ENCODE measurements at regions not wholly inside any gene's neighbourhood (a gene's known extent, or its start where the extent isn't known, plus 50 kb on each side); places are given as distances from the start of the nearest gene placed in this dataset.

GRCh38 chr20:7025635-7026034, 258.1 kb downstream of the BMP2 start:
- Histone ChIP-seq H2AK9ac (replicated peaks; ENCODE audit: low read depth, low read length, poor library complexity) (no peak overlapping the region), H3K4me1 (ENCODE audit: control insufficient read depth, insufficient read depth, low read length) (no peaks in the 10 kb centered on the region), H2AK5ac (ENCODE audit: low read depth, low read length) (no peak overlapping the region), H2BK120ac (ENCODE audit: low read depth, low read length) (no peak overlapping the region), H3K9ac (ENCODE audit: low read depth, low read length) (no peak overlapping the region), H3K4ac (ENCODE audit: low read depth, low read length) (no peak overlapping the region), H2AFZ (replicated peaks; ENCODE audit: low read length, poor library complexity) (no peak overlapping the region), H3K18ac (ENCODE audit: low read depth, low read length) (no peak overlapping the region), H3K4me2 (ENCODE audit: low read depth, low read length) (no peak overlapping the region), H2BK15ac (ENCODE audit: low read depth, low read length) (no peak overlapping the region), H3K14ac (replicated peaks; ENCODE audit: low read depth, low read length) (no peak overlapping the region), H4K5ac (ENCODE audit: low read depth, low read length) (no peak overlapping the region), H3K56ac (ENCODE audit: extremely low read depth, insufficient read depth, low read length) (no peak overlapping the region), H2BK20ac (ENCODE audit: low read depth, low read length) (no peak overlapping the region), H3K23ac (ENCODE audit: low read depth, low read length) (no peak overlapping the region), H2BK5ac (ENCODE audit: low read depth, low read length, poor library complexity, severe bottlenecking) (no peak overlapping the region), H3K27me3 (ENCODE audit: control insufficient read depth, insufficient read depth, low read length) (no peaks in the 10 kb centered on the region), H3K9me3 (ENCODE audit: control insufficient read depth, insufficient read depth, low read length) (peaks cover 8% of the 10 kb centered on the region), H3K79me1 (ENCODE audit: low read depth in 1 of 2, low read length in 2 of 2) (no peaks in the 10 kb centered on the region), H3K36me3 (ENCODE audit: control insufficient read depth, insufficient read depth, low read length) (no peaks in the 10 kb centered on the region), H3K4me3 (ENCODE audit: insufficient read depth, low read depth, low read length) (no peak overlapping the region), H4K91ac (ENCODE audit: insufficient read depth, low read depth, low read length) (no peak overlapping the region), H3K9me1 (ENCODE audit: insufficient read depth, low read length) (no peaks in the 10 kb centered on the region), H4K8ac (ENCODE audit: low read depth in 2 of 2, low read length in 2 of 2) (no peak overlapping the region), H3K27ac (ENCODE audit: insufficient read depth, low read length) (no peak overlapping the region), H4K20me1 (ENCODE audit: insufficient read depth, low read length) (no peaks in the 10 kb centered on the region)
- WGBS, 2 experiments (ENCODE audit: extremely low coverage in 2 of 2, insufficient read length in 1 of 2), result no CpG with 5 or more reads among the region's 4 CpGs
- POLR2A ChIA-PET (ENCODE audit: unreplicated experiment), result no interaction called here
- CTCF ChIA-PET, result no interaction called here
- intact Hi-C loops (cut with micrococcal nuclease) (no loop called here), dilution Hi-C loops (cut with HindIII; ENCODE audit: low sequenced_read_pairs, unreplicated experiment) (no loop called here), in situ Hi-C loops (cut with MboI; ENCODE audit: low sequenced_read_pairs) (no loop called here)
- DNase-seq (no peak), ATAC-seq (ENCODE audit: low read depth) (no peak)
- no TSS peak for BruUV-seq (replicated peaks)
- TF ChIP-seq POLR2A (IDR thresholded peaks at IDR 0.05; ENCODE audit: low read depth, low read length) (no peak), MAFK (IDR thresholded peaks at IDR 0.05; ENCODE audit: low read depth, low read length) (no peak), CEBPB (IDR thresholded peaks at IDR 0.05; ENCODE audit: low read depth, low read length) (no peak), MAZ (IDR thresholded peaks at IDR 0.05; ENCODE audit: borderline replicate concordance, low read depth, low read length) (no peak), CHD1 (IDR thresholded peaks at IDR 0.05; ENCODE audit: low read depth, low read length) (no peak), BHLHE40 (IDR thresholded peaks at IDR 0.05; ENCODE audit: low read depth, low read length) (no peak), NFE2L2 (IDR thresholded peaks at IDR 0.05; ENCODE audit: low read depth, low read length) (no peak)
- TF ChIP-seq, protein P1, sequence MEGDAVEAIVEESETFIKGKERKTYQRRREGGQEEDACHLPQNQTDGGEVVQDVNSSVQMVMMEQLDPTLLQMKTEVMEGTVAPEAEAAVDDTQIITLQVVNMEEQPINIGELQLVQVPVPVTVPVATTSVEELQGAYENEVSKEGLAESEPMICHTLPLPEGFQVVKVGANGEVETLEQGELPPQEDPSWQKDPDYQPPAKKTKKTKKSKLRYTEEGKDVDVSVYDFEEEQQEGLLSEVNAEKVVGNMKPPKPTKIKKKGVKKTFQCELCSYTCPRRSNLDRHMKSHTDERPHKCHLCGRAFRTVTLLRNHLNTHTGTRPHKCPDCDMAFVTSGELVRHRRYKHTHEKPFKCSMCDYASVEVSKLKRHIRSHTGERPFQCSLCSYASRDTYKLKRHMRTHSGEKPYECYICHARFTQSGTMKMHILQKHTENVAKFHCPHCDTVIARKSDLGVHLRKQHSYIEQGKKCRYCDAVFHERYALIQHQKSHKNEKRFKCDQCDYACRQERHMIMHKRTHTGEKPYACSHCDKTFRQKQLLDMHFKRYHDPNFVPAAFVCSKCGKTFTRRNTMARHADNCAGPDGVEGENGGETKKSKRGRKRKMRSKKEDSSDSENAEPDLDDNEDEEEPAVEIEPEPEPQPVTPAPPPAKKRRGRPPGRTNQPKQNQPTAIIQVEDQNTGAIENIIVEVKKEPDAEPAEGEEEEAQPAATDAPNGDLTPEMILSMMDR (conservative IDR thresholded peaks at IDR 0.05; ENCODE audit: low read depth, low read length), result no peak
- TF ChIP-seq, protein P2, sequence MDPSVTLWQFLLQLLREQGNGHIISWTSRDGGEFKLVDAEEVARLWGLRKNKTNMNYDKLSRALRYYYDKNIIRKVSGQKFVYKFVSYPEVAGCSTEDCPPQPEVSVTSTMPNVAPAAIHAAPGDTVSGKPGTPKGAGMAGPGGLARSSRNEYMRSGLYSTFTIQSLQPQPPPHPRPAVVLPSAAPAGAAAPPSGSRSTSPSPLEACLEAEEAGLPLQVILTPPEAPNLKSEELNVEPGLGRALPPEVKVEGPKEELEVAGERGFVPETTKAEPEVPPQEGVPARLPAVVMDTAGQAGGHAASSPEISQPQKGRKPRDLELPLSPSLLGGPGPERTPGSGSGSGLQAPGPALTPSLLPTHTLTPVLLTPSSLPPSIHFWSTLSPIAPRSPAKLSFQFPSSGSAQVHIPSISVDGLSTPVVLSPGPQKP (IDR thresholded peaks at IDR 0.05; ENCODE audit: borderline replicate concordance, low read depth, low read length), result no peak
